Skeletal muscle tissue (tissue), 3 donors: ENCODE measurements at regions not wholly inside any gene's neighbourhood (a gene's known extent, or its start where the extent isn't known, plus 50 kb on each side); places are given as distances from the start of the nearest gene placed in this dataset.

Experiments used
- H3K27ac ChIP-seq: one replicate; pipeline ENCODE4 v1.7.0; 2013; ENCODE audit warnings: mild to moderate bottlenecking, low read depth, low read length, inconsistent platforms
- H3K27me3 ChIP-seq, 3 donors: one replicate each; pipeline ENCODE4 v1.7.0; 2013; ENCODE audit warnings: low read length in 3 of 3; ENCODE audit not compliant: control insufficient read depth in 3 of 3, insufficient read depth in 3 of 3
- H3K36me3 ChIP-seq, 3 donors: one replicate each; pipeline ENCODE4 v1.7.0; 2013; ENCODE audit warnings: low read length in 3 of 3; ENCODE audit not compliant: control insufficient read depth in 3 of 3, insufficient read depth in 3 of 3
- H3K4me1 ChIP-seq, 3 donors: one replicate each; pipeline ENCODE4 v1.7.0; 2013; ENCODE audit warnings: low read length in 3 of 3, mild to moderate bottlenecking in 3 of 3; ENCODE audit not compliant: control insufficient read depth in 3 of 3, insufficient read depth in 3 of 3
- H3K4me3 ChIP-seq, 3 donors: one replicate each; pipeline ENCODE4 v1.7.0; 2013; ENCODE audit warnings: low read length in 3 of 3
- H3K9ac ChIP-seq, 3 donors: one replicate each; pipeline ENCODE4 v1.7.0; 2013; ENCODE audit warnings: low read length in 3 of 3, mild to moderate bottlenecking in 3 of 3, moderate library complexity in 2 of 3, low read depth in 1 of 3
- H3K9me3 ChIP-seq, 3 donors: one replicate each; pipeline ENCODE4 v1.7.0; 2013; ENCODE audit warnings: low read length in 3 of 3; ENCODE audit not compliant: control insufficient read depth in 3 of 3
- donor health status: Osteomylitis.

DNA sequence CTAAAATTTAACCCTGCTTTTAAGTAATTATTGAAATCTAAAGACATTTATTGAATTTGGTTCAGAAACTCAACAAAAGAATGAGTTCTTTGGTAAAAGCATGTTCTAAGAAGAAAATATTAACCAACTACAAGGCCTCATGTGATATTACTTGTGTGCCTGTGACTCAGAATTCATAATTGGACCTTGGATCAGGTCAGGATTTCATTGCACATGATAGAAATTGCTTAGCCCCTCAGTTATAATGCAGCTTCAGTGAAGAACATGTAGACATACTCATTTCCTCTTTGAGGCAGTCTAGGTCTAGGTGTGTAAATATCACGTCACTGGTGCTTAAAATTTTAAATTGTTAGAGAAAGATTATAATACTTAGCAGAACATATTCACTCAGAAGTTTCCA lies 410.0 kb upstream of the SOX9 start:
- H3K9ac ChIP-seq, result no peak overlapping the region
- H3K36me3 ChIP-seq, result no peaks in the 10 kb centered on the region
- H3K4me3 ChIP-seq, result no peak overlapping the region
- no peaks in the 10 kb centered on the region for H3K9me3 ChIP-seq
- no peak overlapping the region for H3K27ac ChIP-seq
- H3K27me3 ChIP-seq, result no peaks in the 10 kb centered on the region
- no peaks in the 10 kb centered on the region for H3K4me1 ChIP-seq

DNA sequence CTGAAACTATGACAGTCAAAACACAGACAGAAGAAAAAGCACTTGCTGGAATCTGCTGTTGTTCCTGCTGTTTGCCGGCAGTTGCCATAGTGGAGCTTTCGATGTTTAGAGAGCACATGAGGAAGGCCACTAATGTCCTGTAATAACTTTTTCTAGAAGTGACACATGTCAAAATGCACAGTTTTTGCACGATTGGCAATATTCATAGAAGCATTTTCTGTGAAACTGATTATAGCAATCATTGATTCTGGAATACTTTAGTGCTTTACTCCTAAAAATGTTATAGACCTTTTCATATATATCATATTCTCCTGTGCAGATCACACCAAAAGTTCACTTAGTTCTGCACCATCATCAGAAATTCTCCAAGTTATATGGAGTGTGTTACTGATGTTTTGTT lies 407.0 kb upstream of the SOX9 start:
- H3K4me3 ChIP-seq, result no peak overlapping the region
- no peaks in the 10 kb centered on the region for H3K27me3 ChIP-seq
- no peak overlapping the region for H3K9ac ChIP-seq
- peaks cover 0 to 10% (median 4%) of the 10 kb centered on the region in 3 donors for H3K9me3 ChIP-seq
- no peak overlapping the region for H3K27ac ChIP-seq
- H3K4me1 ChIP-seq, result no peaks in the 10 kb centered on the region
- H3K36me3 ChIP-seq, result no peaks in the 10 kb centered on the region

DNA sequence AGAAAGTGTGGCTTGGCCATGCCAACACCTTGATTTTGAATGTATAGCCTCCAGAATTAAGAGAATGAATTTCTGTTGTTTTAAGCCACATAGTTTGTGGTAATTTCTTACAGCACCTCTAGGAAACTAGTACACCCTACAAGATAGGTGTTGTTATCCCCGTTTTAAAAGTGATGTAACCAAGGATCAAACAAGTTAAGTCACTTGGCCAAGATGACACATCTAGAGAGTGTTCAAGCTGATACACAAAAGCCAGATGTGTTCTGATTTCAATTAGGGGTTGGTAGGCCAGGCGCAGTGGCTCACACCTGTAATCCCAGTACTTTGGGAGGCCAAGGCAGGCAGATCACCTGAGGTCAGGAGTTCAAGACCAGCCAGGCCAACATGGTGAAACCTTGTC lies 396.5 kb upstream of the SOX9 start:
- Histone ChIP-seq H3K9me3 (no peaks in the 10 kb centered on the region), H3K4me3 (no peak overlapping the region), H3K36me3 (no peaks in the 10 kb centered on the region), H3K27me3 (no peaks in the 10 kb centered on the region), H3K9ac (no peak overlapping the region), H3K27ac (no peak overlapping the region), H3K4me1 (no peaks in the 10 kb centered on the region)

DNA sequence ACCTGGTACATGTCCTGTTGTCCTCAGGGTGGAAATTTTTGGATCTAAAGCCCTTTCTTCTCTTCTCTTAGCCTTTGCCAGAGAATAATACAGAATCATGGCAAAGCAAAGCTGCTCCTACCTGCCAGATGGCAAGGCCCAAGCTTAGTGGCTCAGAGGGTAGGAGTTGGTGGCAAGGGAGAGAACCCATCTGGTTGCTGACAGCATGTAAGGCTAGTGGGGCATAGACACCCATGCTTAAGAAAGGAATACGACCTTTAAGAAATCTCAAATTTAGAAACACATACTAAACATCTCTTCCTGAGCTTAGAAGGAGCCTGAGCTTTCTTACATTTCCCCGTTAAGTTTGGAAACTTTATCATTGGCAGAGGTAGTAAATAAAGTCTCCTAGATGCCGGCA lies 395.0 kb upstream of the SOX9 start:
- H3K4me3 ChIP-seq, result no peak overlapping the region
- H3K36me3 ChIP-seq, result no peaks in the 10 kb centered on the region
- no peak overlapping the region for H3K27ac ChIP-seq
- H3K9me3 ChIP-seq, result no peaks in the 10 kb centered on the region
- H3K4me1 ChIP-seq, result no peaks in the 10 kb centered on the region
- H3K27me3 ChIP-seq, result no peaks in the 10 kb centered on the region
- no peak overlapping the region for H3K9ac ChIP-seq

DNA sequence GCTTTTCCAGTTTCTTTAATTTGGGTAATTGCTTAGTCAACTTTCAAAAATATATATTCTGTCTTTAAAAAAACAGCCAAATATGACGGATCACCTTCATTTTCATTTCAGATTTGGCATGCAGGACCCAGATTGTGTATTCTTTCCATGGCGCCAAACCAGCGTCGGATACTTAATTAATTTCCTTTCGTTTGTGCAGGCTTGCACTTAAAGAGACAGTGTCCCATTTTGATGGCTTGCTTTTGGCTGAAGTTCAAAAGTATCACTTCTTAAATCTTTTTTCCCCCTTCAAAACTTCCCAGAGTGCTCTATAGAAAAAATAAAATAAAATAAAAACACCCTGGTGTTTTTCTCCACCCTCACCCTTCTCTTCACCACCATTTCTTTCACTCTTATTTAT lies 394.5 kb upstream of the SOX9 start:
- Histone ChIP-seq H3K9ac (no peak overlapping the region), H3K27me3 (no peaks in the 10 kb centered on the region), H3K27ac (no peak overlapping the region), H3K9me3 (no peaks in the 10 kb centered on the region), H3K4me1 (no peaks in the 10 kb centered on the region), H3K36me3 (no peaks in the 10 kb centered on the region), H3K4me3 (no peak overlapping the region)

DNA sequence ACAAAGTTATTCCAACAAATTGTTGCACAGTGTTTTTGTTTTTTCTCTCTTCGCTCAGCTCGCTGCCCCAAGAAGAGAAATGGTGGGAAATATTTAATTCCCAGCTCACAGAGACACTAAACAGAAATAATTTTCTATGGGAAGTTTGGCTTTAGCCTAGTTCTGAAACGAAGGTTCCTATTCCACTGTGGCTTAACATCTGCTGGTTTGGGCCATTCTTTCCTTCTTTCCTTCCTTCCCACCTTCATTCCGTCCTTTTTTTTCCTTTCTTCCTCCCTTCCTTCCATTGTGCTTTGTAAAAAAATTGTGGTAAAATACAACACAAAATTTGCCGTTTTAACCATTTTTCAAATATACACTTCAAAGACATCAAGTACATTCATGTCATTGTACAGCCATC lies 393.5 kb upstream of the SOX9 start:
- H3K4me1 ChIP-seq, result no peaks in the 10 kb centered on the region
- H3K36me3 ChIP-seq, result no peaks in the 10 kb centered on the region
- no peak overlapping the region for H3K27ac ChIP-seq
- no peak overlapping the region for H3K4me3 ChIP-seq
- no peaks in the 10 kb centered on the region for H3K9me3 ChIP-seq
- no peak overlapping the region for H3K9ac ChIP-seq
- H3K27me3 ChIP-seq, result no peaks in the 10 kb centered on the region

DNA sequence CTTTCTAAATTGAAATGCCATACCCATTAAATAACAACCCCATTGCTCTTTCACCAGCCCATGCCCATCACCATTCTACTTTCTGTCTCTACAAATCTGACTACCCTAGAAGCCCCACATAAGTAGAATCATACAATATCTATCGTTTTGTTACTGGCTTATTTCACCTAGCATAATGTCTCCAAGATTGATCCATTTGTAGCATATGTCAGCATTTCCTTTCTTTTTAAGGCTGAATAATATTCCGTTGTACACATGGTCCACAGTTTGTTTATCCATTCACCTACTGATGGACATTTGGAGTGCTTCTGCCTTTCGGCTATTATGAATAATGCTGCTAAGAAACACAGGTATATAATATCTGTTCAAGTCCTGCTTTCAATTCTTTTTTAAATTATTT lies 393.1 kb upstream of the SOX9 start:
- no peaks in the 10 kb centered on the region for H3K36me3 ChIP-seq
- H3K9me3 ChIP-seq, result no peaks in the 10 kb centered on the region
- H3K9ac ChIP-seq, result no peak overlapping the region
- H3K4me3 ChIP-seq, result no peak overlapping the region
- no peaks in the 10 kb centered on the region for H3K4me1 ChIP-seq
- no peak overlapping the region for H3K27ac ChIP-seq
- H3K27me3 ChIP-seq, result no peaks in the 10 kb centered on the region

DNA sequence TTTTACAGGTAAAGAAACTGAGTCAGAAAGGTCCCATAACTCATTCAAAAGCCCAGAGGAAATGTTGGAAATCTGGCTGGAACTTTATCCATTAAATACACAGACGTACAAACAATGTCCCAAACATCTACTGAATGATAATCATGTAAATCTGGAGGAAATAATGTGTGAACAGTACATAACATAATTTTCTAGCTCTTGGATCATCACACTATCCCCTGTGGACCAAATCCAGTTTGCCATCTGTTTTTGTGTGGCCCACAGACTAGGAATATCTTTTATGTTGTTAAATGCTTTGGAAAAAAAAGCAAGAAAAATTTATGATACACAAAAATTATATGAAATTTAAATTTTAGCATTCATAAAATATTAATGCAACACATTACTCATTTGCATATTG lies 389.9 kb upstream of the SOX9 start:
- H3K4me1 ChIP-seq, result no peaks in the 10 kb centered on the region
- no peaks in the 10 kb centered on the region for H3K27me3 ChIP-seq
- H3K9me3 ChIP-seq, result no peaks in the 10 kb centered on the region
- no peaks in the 10 kb centered on the region for H3K36me3 ChIP-seq
- H3K4me3 ChIP-seq, result no peak overlapping the region
- H3K9ac ChIP-seq, result no peak overlapping the region
- H3K27ac ChIP-seq, result no peak overlapping the region

DNA sequence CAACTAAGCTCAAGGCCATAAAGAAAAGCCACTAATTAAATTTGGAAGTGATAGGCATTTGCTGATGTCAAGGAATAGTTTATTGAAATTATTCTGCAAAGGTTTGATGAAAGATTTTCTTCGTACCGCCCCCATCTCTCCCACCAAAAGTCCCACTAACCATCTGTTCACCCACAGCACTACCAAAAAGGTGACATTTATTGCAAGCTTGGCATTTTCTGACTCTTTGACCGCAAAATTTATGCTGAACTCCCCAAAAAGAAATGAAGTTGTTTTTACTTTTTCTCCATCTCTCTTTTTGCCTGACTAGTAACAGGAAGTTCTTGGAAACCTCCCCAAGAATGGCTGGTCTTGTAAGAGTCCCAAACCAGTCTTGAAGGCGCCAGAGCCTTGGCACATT lies 384.9 kb upstream of the SOX9 start:
- Histone ChIP-seq H3K9ac (no peak overlapping the region), H3K9me3 (no peaks in the 10 kb centered on the region), H3K4me1 (no peaks in the 10 kb centered on the region), H3K4me3 (no peak overlapping the region), H3K27me3 (no peaks in the 10 kb centered on the region), H3K36me3 (no peaks in the 10 kb centered on the region), H3K27ac (no peak overlapping the region)

DNA sequence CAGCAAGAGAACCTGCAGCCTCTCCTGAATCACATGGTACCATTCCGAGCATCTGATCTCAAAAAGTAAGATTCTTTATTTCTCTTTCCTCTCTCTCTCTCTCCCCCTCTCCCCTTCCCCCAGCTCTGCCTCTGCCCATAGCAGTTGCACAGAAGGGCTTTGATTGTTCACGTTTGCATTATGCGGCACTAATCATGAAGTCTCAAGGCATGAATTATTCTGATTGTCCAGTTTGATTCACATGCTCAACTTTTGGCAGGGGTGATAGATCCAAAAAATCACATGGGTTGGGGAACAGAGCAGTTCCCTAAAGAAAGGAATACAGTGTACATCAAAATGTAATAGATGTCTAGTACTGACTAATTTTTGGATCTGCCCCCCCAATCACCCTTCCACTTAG lies 380.0 kb upstream of the SOX9 start:
- Histone ChIP-seq H3K27ac (no peak overlapping the region), H3K36me3 (no peaks in the 10 kb centered on the region), H3K4me3 (no peak overlapping the region), H3K4me1 (no peaks in the 10 kb centered on the region), H3K9ac (no peak overlapping the region), H3K9me3 (no peaks in the 10 kb centered on the region), H3K27me3 (no peaks in the 10 kb centered on the region)

DNA sequence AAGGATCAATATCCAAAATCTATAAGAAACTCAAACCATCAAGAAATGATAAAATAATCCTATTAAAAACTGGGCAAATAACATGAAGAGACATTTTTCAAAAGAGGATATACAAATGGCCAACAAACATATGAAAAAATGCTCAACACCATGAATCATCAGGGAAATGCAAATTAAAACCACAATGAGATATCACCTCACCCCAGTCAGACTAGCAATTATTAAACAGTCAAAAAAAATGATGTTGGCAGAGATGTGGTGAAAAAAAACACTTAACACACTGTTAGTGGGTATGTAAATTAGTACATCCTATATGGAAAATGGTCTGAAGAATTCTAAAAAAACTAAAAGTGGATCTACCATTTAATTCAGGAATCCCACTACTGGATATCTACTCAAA lies 379.0 kb upstream of the SOX9 start:
- no peaks in the 10 kb centered on the region for H3K27me3 ChIP-seq
- no peak overlapping the region for H3K4me3 ChIP-seq
- no peaks in the 10 kb centered on the region for H3K36me3 ChIP-seq

More for the DNA sequence above, 379.0 kb upstream of the SOX9 start:
- H3K27ac ChIP-seq, result no peak overlapping the region
- H3K4me1 ChIP-seq, result no peaks in the 10 kb centered on the region
- no peaks in the 10 kb centered on the region for H3K9me3 ChIP-seq
- no peak overlapping the region for H3K9ac ChIP-seq
